SK-N-DZ (cell line): ENCODE measurements at regions not wholly inside any gene's neighbourhood (a gene's known extent, or its start where the extent isn't known, plus 50 kb on each side); places are given as distances from the start of the nearest gene placed in this dataset.
"Not testable (repeated sequence)": the region's sequence is repeated elsewhere in the genome, so short reads cannot be mapped to it uniquely, and the experiment has no call there.

ENCODE experiments used
- DNase-seq: peaks from one replicate; pipeline ENCODE4 v3.0.0-alpha.2; 2015; ENCODE audit warnings: low spot score

DNA sequence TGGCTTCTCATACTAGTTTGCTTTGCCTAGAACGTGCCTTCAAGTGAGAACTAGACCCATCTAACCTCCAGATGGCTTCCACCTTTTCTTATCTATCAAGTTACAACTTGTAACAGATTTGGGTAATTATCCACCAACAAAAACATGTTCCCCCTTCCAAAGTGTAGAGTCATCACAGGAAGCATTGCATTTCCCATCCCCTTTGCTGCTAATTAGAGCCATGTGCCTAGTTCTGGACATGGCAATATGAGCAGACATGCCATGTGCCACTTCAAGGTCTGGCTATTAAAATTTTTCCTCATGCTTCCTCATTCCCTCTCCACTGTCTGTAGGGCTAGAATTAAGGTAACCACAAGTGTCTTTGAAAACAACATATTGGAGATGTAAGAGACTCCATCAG, 814.4 kb downstream of the TENT5A start:
- DNase-seq, result no peak

DNA sequence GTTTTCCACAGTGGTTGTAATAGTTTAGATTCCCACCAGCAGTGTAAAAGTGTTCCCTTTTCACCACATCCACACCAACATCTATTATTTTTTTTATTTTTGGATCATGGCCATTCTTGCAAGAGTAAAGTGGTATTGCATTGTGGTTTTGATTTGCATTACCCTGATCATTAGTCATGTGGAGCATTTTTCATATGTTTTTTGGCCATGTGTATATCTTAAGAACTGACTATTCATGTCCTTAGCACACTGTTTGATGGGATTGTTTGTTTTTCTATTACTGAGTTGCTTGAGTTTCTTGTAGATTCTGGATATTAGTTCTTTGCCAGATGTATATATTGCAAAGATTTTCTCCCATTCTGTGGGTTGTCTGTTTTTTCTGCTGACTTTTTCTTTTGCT, 820.1 kb downstream of the TENT5A start:
- no peak for DNase-seq

DNA sequence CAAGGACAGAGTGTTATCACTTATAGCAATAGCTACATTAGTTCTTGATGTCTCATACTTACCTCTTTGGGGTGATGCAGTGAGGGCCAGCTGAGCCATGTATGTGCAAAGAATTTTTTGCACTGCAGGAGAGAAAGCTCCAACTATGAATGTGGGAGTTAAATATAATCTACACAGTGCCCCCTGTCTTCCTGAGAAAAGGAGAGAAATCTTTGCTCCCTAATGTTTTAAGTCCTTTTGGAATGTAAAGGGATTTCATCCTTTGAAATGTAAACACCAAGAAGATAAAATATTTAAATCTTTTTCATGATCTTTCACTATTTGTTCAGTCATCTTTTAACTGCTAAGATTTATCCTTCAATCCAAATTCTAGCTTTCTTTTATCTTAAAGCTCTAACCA, 822.1 kb downstream of the TENT5A start:
- DNase-seq, result no peak

DNA sequence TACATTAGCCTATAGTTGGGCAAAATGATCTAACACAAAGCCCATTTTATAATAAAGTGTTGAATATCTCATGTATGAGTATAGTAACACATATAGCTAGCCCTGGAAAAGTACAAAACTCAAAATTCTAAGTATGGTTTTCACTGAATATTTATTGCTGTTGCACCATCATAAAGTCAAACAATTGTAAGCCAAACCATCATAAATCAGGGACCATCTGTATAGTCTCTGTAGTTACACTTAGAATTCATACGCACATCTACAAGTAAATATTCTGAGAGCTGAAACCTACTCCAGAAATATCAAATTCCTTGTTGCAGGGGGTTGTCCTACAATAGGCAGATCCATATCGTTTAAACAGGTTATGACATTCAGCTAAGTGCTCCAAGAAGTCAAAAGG, 817.3 kb downstream of the BCKDHB start:
- DNase-seq, result no peak

DNA sequence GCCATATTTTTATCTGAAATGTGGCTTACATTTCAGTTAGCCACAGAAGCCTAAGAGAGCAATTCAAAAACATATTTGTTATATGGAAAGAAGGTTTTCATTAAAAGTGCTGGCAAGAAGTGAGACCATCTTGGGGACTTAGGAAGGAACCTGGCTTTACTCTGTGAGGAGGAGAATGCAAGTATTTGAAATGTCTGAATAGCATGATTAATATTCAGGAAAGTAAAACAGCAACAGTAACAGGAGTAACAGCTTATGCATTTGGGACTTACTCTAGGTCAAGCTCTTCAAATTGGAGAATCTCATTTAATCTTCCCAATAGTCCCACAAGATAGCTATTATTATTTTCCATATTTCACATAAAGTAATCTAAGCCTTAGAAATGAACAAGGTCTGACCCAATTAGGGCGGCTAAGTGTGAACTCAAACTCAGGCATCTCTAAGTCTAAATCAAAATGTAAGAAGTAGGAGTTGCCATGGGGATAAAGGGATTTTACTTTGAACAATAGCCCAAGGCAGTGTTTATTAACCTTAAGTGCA, 816.5 kb downstream of the BCKDHB start:
- no peak for DNase-seq

DNA sequence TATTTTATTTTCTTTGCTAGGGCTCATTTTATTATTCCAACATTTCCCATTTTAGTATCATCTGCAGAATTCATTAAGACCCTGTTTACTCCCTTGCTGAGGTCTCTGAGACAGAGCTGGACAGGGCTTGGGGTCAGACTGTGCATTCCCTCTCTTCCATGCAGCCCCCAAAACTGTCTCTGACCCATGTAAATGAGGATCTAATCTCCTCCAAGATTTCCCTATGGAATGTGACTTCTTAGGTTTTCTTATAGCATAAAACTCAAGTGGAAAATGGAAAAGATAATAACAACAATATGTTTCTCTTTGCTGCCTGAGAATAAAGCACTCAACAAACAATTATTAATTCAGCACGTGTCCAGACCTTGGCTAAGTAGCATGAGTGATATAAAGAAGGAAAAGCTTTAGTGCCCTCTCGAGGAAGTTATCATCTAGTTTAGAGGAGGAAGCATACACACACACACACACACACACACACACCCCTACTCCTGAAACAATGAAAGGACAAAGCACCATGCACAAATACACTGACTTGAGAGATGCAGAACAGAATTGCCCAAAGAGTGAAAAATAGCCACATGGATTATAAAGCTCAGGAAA, 815.5 kb downstream of the BCKDHB start:
- DNase-seq, result no peak

DNA sequence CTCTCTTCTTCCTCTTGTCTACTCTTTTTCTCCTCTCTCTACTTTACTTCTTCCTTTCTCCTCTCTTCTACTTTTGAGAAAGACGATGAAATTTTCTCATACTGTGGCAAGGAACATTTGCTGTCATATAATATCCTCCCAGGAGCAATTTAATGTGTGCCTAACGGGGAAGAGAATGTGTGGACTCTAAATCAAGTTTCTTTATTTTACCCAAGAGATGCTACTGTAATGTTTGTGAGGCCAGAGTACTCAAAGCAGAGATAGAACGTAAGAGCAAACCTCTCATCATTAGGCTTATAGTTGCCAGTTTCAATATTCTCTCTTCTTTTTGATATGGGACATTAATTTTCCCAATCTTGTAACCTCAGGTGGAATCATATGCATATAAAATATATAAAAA, 801.4 kb downstream of the BCKDHB start:
- no peak for DNase-seq

DNA sequence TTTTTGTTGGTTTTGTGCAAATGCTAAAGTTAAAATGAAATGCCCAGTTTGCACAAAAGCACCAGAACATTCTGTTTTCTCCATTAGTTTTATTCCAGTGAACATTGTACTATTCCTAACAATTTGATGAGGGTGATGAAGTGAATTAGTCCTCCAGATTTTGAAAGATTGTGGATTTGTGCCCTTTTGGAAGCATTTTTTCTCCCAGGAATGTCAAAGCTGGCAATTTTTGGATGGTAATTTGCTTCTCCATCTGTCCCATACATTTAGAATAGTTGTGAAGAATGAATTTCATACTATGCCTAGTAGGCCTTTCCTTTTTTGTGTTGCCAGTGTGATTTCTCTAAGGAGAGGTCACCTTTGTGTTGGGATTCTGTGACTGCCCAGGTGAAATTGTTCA, 797.2 kb downstream of the BCKDHB start:
- no peak for DNase-seq

DNA sequence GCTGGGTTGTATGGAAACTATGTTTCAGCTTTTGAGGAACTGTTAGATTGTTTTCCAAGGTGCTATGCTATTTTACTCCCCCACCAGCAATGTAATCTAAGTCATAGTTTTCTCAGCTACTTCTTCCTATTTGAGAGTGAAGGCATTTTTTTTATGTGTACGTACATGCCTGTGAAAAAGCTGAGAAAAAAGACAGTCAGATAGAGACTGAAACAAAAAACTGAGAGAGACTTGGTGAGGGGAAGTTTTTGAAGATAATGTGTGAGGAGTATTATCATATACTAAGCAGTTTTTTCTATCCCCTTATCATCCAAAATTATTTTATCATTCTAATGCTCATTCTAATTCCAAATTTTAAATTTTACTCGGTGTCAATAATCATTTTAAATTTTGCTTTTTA, 780.0 kb downstream of the BCKDHB start:
- DNase-seq, result no peak

DNA sequence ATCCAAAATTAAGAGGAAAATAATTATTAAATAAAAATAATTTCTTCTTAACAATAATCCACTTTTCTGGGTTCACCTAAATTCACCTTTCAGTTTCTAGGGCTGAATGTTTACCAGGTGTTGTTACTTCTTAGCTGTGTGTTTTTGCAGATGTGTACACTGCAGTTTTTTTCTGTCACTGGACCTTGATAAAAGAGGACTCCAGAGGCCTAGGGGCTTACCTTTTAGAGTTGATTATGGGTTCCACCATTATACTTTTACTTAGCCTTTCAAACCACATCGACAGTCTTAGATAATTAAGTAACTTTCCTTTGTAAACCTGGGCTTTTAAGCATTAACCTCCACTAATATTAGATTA, 766.5 kb downstream of the BCKDHB start:
- no peak for DNase-seq

DNA sequence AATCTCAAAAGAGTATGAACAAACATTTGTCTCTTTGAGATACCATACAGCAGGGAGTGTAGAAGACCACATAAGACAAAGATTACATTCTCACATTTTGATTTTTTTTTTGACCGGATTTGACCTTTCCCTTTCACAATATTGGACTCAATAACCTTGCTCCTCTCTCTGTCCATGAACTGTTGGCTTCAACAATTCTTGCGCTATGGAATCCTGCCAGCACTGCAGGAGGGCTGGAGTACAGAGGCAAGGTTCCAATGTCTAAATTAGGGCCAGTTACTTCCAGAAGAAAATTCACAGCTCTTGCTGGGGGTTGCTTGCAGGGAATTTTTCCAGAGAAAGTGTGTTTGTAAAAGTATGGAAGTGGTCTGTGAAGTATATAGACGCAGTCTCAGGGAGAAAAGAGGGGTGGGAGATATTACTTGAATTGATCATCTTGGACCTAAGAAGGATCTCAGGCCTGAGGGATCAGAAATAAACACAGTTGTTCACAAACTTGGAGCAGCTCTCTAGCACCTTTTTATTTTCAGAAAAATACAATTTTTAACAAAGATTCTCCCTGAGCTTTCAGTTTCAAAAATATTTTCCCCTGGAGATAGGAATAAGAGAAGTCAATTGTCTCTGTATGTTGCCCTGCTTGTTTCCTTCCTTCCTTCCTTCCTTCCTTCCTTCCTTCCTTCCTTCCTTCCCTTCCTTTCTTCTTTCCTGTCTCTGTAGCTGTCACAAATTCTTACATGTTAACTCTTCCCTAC, 765.9 kb downstream of the BCKDHB start:
- DNase-seq, result no peak

DNA sequence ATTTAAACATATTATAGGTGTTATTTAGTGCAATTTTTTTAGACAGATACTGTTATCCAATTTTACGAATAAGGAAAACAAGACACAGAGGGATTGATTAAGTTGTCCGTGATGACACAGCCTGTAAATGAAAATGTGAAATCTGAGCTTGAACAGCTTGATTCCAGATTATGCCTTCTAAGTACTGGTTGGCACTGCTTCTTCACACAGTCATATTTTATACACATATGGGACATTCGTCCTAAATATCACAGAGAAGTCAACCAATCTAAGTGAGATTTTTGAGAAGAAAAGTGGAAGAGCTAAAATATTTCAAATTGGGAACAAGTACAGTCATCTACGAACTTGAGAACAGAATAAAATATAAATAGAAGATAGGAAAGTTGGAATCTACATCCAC, 756.3 kb downstream of the BCKDHB start:
- DNase-seq, result no peak

DNA sequence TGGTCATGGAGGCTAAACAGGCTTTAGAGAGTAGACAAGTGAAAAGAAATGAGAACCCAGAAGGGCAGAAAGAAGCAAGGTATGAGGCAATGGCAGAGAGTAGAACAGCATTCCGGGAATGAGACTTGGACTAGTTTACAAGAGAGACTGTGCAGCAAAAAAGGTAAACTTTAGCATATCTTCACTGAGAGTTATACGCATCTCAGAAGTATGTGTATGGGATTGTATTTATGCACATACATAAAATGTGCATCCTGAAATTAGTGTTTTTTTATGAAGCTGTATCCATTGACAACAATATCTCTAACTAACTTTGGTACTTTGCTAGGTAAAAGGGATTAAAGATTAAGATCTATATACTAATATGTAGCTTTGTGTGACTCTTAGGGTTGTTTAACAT, 753.6 kb downstream of the BCKDHB start:
- DNase-seq, result no peak

DNA sequence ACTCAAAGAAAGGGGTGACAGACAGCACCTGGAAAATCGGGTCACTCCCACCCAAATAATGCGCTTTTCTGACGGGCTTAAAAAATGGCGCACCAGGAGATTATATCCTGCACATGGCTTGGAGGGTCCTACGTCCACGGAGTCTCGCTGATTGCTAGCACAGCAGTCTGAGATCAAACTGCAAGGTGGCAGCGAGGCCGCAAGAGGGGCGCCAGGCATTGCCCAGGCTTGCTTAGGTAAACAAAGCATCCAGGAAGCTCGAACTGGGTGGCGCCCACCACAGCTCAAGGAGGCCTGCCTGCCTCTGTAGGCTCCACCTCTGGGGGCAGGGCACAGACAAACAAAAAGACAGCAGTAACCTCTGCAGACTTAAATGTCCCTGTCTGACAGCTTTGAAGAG, 741.5 kb downstream of the BCKDHB start:
- not testable (repeated sequence) for DNase-seq

DNA sequence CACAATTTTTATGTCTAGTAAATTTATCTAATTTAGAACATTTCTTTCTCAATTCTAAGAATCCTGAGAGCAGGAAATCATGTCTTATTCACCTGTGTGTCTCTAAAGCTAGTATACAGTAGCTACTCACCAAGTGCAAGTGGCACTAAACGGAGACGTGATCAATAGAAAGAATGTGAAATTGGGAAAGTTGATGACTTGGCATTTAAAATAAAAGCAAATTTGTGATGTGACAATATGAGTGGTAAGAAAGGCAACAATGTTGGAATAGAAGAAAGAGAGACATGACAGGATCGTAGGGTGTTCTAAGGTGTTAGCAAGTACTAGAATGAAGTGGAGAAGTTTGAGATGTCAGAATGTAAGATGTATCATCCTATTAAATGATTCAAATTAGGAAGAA, 725.9 kb downstream of the BCKDHB start:
- no peak for DNase-seq

DNA sequence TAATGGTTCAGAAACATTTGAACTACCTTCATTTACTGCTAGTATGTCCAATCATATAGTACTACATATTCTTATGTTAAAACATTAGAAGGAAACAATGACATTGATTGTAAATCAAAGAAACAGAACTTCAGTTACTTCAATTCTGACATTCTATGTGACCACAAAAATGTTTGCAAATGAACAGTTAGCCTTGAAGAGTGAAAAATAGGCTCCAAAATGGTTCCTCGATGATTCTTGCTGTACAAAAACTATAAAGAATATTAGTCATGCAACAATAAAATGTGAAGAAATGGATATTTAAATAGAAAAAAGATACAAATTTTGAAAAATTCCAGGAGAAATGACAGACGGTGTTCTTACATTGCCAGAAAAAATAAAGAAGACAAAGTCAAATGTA, 686.9 kb downstream of the BCKDHB start:
- DNase-seq, result no peak

DNA sequence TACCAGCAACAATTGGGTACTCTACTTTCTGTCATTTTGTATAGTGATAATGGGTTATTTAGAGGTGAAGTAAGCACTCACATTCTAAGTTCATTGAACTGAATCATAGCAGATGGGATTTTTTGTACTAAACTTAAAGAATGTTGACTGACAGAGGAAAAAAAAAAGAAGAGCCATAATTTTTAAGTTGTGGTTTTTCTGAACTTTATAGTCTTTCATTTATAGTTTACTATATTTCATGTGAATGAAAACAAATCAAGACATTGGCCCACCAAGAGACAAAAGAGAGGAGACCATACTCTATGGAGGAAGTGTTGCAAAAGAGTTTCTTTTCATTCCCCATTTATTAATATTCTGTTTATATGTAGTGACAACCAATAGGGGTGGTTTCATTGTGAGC, 685.7 kb downstream of the BCKDHB start:
- no peak for DNase-seq

DNA sequence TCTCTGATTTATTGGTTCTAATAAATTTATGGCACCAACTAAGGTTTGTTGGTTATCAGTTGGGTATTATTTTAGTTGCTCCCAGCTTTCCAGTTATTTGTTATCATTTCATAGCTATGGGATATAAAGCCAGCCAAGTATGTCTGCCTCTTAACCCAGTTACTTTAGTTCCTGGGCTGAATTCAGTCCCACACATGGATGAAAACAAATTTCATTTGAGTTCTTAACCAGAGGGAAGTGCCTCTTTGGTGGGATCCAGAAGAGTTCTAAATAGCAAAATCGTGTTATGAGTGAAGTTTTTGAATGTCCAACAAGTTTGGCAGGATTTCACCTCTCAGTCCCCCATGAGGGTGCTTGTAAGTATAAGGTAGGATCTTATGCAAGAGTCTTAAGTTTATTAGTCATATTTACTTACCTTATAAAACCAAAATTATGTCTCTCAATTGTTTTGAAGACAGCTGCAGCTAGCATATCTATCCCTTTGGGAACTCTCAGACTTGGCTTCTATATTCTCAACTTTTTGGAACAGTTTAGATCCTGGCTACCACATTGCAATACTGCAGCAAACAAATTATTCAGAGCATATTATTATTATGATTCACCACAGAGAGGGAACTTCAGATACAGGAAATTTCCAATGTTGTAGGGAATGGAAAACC, 683.6 kb downstream of the BCKDHB start:
- DNase-seq, result no peak

DNA sequence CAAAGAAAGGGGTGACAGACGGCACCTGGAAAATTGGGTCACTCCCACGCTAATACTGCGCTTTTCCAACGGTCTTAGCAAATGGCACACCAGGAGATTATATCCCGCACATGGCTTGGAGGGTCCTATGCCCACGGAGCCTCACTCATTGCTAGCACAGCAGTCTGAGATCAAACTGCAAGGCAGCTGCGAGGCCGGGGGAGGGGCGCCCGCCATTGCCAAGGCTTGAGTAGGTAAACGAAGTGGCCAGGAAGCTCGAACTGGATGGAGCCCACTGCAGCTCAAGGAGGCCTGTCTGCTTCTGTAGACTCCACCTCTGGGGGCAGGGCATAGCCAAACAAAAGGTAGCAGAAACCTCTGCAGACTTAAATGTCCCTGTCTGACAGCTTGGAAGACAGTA, 676.8 kb downstream of the BCKDHB start:
- not testable (repeated sequence) for DNase-seq

DNA sequence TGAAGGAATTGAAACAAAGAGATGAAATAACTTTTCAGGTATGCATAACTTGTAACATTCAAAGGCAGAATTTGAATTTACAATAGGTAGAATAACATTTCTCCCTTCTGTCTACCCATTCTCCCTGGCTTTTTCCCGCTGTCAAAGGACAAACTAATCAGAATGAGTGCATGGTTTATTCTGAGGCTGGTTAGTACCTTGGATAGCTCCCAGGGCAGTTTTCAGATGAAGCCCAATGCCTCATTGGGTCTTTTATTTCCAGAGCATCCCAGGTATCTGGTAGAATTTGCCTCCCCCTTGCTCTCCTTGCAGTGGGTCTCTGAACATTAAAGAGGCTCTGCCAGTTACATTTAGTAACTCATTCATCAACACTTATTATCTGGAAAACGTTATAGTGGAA, 665.5 kb downstream of the BCKDHB start:
- no peak for DNase-seq

DNA sequence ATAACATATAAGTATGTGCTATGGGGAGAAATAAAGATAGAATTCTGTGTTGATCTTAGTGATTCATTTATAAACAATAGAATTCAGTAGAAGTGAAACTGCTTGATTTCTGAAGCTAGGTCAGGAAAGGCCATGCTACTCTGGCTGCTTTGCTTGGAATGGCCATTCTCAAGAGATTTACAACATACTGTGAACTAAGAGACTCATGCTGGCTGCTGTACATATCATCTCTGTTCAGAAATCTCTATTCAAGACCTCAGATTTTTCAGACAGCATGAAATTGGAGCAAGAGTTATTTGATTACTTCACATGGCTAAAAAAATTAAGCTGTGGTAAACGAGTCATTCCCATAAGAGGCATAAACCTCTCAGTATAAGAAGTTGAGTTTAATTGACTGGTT, 662.6 kb downstream of the BCKDHB start:
- no peak for DNase-seq

DNA sequence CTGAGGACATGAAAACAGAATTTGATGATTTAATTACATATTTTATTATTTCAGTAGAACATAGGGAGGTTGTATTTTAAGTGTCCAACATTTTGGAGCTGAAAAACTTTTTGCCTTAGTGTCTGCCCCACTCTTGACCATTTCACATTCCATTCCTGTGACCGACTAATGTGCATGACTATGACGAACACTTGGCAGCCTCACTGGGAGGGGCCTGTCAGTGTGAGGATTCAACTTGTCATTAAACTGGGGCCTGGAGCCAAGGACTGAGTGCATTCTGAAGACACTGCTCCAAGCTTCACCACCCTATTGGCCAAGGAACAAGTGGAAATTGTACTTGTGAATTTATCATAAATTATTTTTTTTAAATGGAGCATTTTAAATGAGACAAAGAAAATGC, 661.3 kb downstream of the BCKDHB start:
- DNase-seq, result no peak

DNA sequence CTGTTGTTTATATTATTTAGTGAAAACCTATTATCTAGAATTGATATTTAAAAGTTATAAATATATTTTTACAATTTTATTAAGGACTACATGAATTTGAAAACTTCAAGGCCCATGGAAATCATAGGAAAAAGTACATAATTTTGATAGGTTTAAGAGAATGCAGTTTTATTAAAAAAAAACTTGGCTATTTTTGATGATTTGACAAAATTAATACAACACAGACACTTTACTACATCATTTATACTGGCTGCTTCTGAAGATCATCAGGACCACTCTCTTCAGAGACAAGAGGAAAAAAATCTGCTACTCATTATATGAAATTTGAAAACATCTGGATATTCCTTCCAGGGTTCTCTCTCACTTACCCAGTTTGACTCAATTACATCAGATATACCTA, 637.7 kb downstream of the BCKDHB start:
- DNase-seq, result no peak
